Hepatic stellate cell (primary cell): ENCODE measurements at regions not wholly inside any gene's neighbourhood (a gene's known extent, or its start where the extent isn't known, plus 50 kb on each side); places are given as distances from the start of the nearest gene placed in this dataset.
"Not testable (repeated sequence)": the region's sequence is repeated elsewhere in the genome, so short reads cannot be mapped to it uniquely, and the experiment has no call there.

Experiments
- DNase-seq: peaks from one replicate; pipeline ENCODE4 v3.0.0; 2011; ENCODE audit warnings: low spot score

DNA sequence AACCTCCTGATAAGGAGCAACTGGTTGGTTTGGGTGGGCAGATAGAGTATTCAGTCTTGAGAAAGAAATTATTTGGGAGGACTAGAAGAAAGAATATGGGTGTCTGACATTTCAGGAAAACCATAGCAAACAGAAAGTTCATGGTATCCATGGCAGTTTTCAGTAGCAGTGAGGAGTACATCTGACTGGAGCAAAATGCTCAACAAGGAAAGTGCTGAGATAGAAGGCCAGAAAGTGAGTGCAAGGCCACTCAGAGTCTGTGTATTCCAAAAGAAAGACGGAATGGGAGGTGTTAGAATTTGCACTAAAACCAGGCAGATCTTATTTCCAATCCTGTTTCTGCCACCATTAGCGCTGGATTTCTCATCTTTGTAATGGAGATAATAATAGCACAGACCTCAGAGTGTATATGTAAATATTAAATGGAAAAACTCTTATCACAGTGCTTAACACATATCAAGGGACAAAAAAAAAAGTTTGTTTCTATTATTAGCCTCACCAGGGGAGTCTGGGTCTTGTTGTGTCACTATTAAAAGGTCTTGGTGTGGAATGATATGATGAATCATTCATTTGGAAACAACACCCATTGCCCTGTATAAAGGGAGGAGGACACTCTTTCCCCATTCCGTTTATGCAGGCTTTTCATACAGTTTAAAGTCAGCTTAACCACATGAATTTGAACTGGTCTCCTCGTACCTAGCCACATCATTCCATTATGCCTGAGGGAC is 349.8 kb downstream of the IPO8 start:
- no peak for DNase-seq

DNA sequence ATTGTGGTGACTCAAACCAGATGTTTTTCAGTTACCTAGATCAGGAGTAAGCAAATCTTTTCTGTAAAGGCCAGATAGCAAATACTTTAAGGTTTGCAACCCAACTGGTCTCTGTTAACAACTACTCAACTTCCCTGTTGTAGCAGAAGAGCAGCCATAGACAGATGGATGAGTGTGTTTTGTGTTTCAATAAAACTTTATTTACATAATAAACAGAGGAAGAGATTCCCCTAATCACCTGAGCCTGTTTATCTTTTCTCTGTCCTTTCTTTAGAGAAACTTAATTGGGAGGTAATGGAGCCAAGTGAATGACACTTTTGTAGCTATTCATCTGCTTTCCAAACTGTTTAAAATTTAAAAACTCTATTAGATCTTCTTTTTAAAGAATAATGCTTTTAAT is 365.1 kb downstream of the IPO8 start:
- DNase-seq = no peak

DNA sequence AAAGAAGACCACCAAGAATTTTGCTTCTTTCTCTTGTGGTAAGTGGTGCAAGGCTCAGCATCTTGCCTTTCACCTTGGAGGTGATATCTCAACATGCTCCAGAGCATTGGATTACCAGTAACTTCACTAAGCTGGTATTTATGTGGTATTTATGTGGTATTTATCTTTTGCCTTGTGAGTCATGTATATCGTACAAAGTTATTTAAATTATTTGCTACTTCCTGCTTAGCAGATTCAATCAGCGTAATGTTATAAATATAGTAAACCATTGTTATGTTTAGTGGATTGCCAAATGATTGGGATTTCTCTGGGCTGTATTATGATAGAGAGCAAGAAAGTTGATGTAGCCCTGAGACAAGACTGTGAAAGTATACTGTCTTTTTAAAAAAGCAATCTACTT is 366.4 kb downstream of the IPO8 start:
- DNase-seq = peak; percentile 14

DNA sequence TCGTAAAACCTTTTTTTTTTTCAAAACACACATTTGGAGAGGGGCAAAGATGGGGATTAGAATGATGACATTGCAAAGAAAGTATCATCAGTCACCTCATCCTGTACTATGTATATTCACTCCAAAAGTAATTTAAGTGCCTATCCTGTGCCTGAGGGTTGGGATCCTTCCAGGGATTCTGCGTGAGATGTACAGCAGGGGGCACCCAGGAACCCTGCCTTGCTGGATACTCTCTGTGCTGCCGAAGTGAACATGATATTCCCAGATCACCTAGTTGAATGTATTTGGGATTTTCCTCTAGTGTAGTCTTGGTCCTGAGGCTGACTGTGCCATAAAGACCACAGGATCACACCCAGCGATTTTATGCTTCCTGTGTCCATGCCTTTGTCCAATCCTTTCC is 372.7 kb downstream of the IPO8 start:
- DNase-seq = no peak

DNA sequence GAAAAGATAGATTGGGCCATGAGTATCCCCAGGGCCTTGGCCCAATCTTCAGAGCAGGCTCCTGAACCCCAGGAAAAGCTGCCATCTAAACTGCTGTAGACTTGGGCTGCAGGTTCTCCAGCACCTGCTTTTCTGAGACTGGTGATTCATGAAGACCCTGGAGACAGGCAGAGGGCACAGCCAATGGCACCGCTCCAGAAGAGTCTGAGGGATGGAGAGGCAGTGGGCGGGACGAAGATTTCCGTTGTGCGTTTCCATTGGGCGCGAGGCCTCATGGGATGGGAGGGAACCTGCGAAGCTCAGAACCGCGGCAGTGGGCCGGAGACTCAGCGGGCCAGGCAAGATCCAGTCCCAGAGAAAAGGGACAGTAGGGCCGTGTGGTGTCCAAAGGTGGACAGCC is 375.1 kb downstream of the IPO8 start:
- no peak for DNase-seq

DNA sequence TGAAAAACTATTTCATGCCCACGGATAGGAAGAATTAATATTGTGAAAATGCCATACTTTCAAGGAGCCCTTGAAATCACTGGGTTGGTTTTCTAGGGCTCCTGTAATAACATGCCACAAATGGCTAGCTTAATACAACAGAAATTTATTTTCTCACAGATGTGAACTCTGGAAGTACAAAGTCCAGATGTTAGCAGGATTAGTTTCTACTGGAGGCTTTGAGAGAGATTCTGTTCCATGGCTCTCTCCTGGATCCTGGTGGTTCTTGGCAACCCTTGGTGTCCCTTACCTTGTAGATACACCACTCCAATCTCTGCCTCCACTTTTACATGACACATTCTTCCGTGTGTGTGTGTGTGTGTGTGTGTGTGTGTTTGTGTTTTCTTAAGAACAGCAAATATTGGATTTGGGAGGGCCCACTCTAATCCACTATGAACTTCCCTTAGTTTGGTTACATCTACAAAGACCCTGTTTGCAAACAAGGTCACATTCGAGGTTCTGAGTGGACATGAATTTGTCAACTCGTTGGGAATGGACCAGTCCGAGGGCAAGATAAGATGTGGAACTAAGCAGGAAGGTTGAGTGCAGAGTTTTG is 381.1 kb downstream of the IPO8 start:
- DNase-seq = no peak

DNA sequence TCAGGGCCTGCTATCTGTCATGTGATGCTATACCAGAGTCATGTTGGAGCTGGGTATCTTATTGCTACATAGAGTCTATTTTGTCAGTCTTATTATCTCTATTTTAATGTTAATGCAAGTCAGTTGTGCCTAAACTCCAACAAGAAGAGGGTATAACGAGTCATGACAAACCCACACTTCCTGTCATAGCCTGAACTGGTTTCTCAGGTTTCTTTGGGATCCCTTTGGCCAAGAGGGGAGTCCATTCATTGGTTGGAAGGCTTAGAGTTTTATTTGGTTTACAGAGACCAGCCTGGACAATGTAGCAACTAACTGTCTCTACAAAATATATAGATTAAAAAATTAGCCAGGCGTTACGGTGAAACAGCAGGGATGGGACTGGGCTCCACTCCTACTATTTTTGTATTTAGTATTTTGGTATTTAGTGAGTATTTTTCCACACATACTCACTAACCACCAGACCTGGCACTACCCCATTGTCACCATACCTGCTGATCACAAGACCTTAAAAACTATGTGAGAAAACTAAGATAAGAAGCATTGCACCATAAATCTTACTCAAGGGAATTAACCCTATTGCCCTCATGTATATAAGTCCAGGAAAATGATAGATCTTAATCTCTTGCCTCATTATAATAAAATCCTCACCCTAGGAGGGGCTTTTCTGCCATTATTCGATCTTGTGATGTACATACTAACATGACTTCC is 387.5 kb downstream of the IPO8 start:
- DNase-seq = no peak

DNA sequence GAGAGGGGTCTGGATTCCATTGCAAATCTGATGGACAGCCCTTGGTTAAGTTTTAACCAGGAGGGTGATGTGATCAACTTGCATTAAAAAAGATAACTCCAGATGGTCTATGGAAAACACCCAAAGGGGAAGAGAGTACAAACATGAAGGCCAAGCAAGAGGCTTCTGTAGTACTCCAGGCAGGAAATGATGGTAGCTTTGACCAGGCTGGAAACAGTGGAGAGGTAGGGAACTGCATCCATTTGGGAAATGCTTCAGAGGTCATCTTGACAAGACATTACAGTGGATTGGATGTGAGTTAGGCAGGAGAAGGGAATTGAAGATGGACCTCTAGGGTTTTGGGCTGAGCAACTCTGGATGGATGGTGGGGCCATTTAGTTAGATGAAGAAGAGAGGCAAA is 391.1 kb downstream of the IPO8 start:
- DNase-seq = no peak

DNA sequence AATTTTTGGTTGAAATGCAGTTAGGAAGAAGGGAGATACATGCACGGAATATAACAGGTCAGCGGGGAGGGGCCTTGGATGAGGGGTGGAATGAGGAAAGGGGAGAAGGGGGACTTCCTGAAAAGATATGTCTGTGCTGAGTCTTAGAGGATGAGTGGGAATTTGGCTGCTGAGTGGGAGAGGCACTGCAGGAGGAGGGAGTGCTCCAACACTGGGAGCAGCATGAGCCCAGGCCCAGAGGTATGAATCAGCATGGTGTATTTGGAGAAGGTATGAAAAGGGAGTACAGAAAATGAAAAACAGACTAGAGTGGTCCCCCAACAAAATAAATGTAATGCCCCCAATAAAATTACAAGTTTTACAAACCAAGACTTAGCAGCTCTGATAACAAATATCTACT is 394.4 kb downstream of the IPO8 start:
- no peak for DNase-seq

DNA sequence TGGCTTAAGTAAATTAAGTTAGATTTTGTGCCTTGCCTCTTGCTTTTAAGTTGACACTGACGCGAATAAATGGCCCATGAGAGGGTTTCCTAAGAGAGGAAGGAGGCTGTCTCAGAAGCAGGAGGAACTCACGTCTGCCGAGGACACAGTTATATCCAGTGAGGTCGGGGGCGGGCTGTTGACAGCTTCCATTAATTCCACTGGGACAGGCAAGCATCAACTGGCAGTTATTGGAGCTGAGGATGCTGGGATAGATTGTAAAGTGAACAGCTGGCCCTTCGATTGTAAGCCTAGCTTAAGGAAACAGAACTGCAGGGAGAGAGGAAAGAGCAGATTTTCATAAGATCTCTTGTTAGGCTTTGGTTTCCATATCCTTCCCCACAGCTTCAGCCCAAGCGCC is 399.2 kb downstream of the IPO8 start:
- no peak for DNase-seq

DNA sequence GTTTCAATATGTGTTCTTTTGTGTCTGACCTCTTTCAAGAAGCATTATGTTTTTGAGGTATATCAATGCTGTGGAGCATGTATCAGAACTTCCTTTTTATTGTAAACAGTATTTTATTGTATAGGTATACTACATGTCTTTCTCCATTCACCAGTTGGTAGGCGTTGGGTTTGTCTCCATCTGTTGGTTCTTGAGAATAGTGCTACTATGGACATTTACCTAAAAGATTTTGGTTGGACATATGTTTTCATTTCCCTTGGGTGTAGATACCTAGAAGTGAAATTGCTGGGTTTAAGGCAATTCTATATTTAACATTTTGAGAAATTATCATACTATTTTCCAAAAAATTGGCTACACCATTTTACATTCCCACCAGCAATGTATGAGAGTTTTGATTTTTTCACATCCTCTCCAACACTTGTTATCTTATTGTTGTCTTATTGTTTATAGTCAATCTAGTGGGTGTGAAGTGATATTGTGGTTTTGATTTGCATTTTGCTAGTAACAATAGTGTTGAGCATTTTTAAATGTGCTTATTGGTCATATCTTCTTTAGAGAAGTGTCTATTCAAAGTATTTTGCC is 409.2 kb downstream of the IPO8 start:
- peak; percentile 23 for DNase-seq

DNA sequence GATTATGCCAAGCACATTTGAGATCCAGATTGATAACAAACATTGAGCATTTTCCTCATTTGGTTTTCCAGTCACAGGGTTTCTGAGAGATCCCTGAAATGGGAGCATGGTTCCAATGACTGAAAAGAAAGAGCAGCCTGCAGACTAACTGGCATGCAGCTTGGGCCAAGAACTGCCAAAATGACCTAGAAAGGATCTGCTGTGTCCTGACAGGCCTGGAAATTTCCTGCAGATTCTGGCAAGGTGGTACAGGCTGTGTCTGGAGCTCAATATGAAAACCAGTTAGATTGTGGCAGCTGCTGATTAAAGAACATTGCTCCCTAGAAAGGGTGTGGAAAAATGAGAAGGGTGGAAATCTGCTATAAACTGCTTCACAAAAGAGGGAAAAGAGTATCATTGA is 417.3 kb downstream of the IPO8 start:
- DNase-seq = no peak

DNA sequence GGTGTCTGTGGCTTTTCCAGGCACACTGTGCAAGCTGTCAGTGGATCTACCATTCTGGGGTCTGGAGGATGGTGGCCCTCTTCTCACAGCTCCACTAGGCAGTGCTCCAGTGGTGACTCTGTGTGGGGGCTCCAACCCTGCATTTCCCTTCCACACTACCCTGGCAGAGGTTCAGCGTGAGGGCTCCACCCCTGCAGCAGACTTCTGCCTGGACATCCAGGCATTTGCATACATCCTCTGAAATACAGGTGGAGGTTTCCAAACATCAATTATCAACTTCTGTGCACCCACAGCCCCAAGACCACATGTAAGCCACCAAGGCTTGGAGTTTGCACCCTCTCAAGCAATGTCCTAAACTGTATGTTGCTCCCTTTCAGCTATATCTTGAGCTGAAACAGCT is 423.2 kb downstream of the IPO8 start:
- not testable (repeated sequence) for DNase-seq

DNA sequence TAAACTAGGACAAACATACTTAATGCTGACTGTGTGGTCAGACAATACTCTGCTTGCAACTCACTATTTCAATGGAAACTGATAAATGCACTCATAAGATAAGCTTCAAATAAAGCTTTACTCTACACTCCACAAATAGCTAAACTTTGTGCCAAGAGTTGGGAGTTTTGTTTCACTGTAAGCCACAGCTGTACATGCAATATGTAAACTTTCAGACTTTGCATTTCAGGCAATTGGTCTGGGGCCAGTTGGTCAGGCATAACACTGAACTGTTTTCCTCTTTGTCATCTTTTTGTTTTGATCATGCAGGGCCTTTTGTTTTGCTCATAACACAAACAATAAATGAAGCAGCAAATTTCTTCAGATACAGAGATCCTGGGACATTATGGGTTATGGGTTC is 426.2 kb downstream of the IPO8 start:
- DNase-seq = no peak

DNA sequence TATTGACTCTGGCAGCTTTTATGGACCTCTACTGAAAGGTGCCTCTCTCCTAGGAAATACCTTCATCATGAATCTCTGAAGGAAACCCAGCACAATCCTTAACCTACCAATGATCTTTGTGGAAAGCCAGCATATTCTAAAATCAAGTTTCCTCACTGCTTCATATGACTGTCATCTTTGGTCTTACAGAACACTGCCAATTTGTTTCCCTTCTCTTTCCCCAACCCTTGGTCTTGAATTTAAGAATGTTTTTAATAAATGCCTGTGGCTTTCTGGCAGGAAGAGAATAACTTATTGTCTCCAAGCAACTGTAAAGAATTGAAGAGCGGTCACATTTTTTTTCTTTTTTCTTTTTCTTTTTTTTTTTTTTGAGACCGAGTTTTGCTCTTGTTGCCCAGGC is 427.6 kb downstream of the IPO8 start:
- no peak for DNase-seq

DNA sequence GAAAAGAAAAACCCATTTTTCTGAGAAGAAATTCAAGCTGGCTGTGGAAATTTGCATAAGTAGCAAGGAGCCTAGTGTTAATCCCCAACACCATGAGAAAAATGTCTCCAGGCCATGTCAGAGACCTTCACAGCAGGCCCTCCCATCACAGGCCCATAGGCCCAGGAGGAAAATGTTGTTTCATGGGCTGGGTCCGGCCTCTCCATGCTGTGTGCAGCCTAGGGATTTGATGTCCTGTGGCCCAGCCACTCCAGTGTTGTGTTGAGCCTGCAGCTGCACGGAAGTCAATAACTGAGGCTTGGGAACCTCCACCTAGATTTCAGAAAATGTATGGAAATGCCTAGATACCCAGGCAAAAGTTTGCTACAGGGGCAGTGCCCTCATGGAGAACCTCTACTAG is 432.2 kb downstream of the IPO8 start:
- no peak for DNase-seq

DNA sequence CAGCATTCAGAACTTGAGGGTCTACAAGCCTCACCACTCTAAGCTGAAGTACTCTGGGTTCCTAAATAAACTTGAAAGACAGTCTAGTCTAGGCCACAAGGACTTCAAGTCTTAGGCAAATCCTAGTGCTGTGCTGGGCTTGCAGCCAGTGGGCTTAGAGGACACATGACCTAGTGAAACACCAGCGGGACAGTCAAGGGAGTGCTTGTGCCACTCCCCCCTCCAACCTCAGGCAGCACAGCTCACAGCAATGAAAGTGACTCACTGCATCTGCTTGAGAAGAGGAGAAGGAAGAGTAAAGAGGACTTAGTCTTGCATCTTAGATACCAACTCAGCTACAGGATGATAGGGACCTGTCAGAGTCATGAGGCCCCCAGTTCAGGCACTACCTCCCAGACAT is 438.1 kb downstream of the IPO8 start:
- no peak for DNase-seq

DNA sequence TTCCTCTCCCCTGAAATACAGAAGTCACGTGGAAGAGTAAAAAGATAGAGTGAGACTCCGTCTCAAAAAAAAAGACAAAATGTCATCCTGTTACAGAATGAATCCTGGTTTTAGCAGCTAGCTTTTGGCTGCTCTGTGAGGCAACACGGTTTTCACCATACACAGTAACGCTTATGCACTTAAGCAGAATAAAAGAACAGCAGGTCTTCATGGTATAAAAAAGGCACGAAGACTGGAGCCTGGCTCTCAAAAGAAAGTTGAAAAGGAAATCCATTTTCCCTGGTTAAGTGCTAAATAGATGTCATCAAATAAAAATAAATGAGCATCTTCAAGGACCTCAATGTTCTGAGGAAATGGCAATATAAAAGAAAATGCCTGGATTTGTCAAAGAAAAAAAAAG is 444.1 kb downstream of the IPO8 start:
- no peak for DNase-seq

DNA sequence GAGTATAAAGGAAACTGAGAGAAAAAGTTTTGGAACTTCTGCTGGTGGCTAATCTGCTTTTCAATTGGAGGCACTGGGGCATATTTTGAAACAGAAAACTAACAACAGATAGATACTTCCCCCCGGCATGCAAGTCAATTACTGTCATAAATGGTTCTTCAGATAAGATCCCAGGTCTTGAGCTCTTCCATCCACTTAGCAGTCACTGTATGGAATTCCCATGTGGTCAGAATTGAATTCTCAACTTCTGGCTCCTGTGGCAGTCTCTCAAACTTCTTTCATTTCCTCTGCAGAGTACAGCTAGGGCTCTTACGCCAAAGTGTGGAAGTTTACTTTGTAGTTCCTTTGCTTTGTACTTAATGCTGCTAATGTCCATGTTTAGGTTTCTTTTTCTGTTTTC is 452.2 kb downstream of the IPO8 start:
- no peak for DNase-seq

DNA sequence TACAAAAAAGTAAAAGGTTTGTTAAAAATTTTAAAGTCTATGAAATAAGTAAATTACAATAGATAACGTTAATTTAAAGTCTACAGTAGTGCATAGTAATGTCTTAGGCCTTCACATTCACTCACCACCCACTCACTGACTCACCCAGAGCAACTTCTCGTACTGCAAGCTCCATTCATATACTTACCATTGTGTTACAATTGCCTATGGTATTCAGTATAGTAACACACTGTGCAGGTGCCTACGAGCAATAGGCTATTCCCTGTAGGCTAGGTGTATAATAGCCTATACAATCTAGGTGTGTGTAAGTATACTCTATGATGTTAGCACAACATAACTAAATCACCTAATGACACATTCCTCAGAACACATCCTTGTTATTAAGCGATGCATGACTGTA is 435.3 kb upstream of the TMTC1 start:
- no peak for DNase-seq

DNA sequence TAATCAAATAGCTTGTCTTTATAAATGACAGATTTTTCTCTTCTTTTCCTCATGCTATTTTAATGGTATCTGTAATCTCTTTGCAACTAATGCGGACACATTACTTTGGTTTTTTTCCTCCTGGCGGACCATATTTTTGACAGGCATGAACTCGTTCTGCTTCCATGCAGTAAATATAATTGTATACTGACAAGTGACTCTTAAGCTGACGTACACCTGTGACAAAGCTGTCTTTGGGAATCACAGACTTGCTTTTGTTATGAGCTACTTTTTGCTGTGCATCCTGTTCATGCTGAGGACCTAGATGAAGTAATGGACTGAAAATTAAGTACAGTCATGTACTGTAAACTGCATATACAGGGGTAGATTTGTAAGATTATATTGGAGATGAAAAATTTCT is 434.3 kb upstream of the TMTC1 start:
- DNase-seq = no peak

DNA sequence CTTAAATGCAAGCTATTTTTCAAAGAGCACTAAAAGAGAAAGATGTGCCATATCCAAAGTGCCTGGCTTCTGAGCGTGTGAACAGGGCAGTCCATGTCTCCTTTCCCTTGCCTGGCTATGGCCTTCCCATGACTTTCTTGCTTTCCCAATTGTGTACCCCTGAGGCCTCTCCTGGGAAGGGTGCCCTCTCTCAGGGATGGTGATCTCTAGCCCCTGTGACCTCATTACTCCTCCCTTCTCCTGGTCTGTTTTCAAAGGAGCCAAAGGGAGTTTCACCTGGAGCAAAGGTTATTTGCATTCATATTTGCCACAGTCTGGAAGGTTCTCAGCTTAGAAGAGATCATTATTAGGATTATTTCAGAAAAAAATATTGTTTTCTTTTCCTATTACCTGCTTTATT is 429.4 kb upstream of the TMTC1 start:
- DNase-seq = no peak

DNA sequence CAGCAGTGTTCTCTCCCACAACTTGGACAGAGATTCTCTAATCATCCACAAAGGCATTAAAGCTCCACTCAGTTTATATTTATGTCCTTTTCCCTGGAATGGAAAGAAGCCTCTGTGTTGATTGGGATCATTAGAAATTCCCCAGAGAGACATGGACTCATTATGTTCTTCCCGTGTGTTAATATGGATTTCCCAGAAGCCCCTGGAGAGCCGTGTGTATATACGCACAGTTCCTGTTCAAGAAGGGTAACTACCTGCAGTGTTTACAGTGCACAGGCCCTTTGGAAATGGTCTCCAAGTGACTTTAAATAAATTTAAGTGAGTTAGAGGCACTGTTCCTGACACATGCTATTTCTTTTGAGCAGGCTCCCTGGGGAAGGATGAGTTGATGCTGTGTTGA is 428.0 kb upstream of the TMTC1 start:
- DNase-seq = no peak
